ENCODE measurements at regions not wholly inside any gene's neighbourhood (a gene's known extent, or its start where the extent isn't known, plus 50 kb on each side); places are given as distances from the start of the nearest gene placed in this dataset.

DNA sequence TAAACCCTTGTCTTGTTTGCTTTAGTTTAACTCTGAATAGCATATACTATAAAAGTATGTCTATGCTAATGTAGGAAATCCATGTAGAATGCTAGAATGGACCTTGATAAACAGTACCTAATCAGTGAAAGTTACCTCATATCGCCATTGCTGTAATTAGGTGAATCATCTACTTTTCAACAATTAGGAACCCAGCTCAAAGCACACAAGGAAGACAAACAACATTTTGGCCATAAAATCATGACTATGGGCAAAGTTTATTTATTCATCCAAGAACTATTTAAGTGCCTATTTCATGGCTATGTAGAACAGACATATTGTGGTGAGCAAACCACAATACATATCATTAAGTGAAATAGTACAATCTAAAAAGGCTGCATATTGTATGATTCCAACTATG lies 1043.2 kb downstream of the BRINP3 start:
- DNase-seq, result no peak

- DNase-seq, result no peak
These were observed 1042.3 kb downstream of the BRINP3 start for GRCh38 chr1:189435398-189435797.

- DNase-seq, result no peak
These were observed 1038.9 kb downstream of the BRINP3 start for GRCh38 chr1:189438808-189439207.

GRCh38 chr1:189463166-189463565 lies 1014.5 kb downstream of the BRINP3 start:
- DNase-seq, result no peak

GRCh38 chr1:189496768-189497167 lies 980.9 kb downstream of the BRINP3 start:
- no peak for DNase-seq

DNA sequence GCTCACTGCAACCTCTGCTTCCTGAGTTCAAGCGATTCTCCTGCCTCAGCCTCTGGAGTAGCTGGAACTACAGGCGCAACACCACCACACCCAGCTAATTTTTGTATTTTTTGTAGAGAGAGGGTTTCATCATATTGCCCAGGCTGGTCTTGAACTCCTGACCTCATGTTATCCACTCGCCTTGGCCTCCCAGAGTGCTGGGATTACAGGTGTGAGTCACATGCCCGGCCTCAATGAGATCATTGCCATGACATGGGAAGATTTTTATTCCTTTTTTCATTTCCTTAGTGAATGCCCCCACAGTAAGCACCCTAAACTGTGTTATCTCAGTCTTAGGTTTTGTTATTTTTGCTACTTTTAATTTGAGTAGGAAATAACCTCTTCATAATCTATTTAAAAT lies 977.9 kb downstream of the BRINP3 start:
- no peak for DNase-seq

GRCh38 chr1:189500778-189501177 lies 976.9 kb downstream of the BRINP3 start:
- DNase-seq, result no peak

DNA sequence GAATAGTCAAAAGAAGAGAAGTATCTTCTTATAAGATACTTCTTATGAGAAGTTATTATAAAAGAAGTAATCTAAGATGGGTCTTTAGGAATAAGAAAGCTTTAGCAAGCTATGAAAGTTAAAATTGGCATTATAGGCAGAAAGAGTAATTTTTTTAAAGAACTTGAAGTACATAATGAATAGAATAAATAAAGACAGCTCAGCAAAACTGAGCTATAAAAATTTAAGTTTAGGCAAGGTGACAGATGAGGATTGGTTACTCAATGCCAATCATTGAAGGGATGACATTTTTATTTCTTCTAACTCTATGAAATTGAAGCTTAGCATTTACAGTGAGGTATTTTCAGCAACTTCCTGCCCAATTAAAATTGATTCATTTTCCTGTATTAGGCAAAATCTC lies 966.8 kb downstream of the BRINP3 start:
- no peak for DNase-seq

- no peak for DNase-seq
These were observed 964.6 kb downstream of the BRINP3 start for GRCh38 chr1:189513091-189513490.

- no peak for DNase-seq
These were observed 955.2 kb downstream of the BRINP3 start for GRCh38 chr1:189522441-189522840.

DNA sequence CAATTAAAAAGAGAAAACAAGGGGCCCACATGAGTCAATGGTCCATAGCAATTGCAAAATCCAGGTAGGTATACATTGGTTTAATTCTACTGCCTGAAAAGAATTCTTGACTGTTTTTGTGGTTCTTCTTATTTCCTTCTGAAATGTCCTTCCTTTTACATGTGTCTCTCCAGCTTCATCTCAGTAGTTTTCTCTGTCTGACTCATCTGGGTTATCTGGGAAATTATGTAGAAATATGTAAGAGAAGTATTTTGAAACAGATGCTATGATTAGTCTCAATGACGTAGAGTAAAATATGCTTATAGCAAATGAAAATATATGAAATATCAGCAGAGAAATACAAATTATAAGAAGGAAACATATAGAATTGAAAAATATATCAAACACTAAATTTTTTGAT lies 953.2 kb downstream of the BRINP3 start:
- no peak for DNase-seq

DNA sequence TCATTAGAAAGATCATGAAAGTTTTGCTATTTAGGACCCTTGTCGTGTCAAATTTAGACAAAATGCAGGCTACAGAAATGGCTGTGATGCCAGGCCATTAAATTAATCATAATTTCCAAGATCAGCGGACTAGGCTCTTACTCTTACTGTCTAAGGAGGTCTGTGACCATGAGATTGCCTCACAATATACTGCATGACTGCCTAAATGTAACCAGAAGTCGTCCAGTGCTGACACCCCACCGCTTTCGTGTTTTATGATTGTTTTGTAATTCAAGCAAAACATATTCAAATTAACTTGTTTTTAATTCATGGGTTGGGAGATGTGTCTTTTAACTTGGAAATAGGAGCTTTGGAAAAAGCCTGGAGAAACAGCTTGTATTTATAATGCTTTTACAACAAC lies 947.5 kb downstream of the BRINP3 start:
- no peak for DNase-seq

- no peak for DNase-seq
These were observed 939.4 kb downstream of the BRINP3 start for GRCh38 chr1:189538271-189538670.

DNA sequence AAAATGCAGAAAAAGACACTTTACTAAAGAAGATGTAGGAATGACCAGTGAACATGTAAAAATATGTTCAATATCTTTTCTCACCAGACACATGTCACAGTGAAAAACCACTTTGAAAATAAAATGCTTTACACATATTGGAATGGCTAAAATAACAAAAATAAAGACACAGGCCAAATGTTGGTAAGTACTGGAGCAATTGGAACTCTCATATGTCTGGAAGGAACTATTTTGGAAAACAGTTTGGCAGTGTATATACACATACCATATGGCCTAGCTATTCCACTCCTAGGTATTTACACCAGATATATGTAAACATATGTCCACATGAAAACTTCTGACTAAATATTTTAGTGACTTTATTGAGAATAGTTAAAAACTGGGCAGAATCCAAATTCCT lies 927.2 kb downstream of the BRINP3 start:
- DNase-seq, result no peak

GRCh38 chr1:189563784-189564183 lies 913.9 kb downstream of the BRINP3 start:
- DNase-seq, result no peak

- DNase-seq, result no peak
These were observed 909.8 kb downstream of the BRINP3 start for GRCh38 chr1:189567890-189568289.

- no peak for DNase-seq
These were observed 881.5 kb downstream of the BRINP3 start for GRCh38 chr1:189596197-189596596.

GRCh38 chr1:189597083-189597482 lies 880.6 kb downstream of the BRINP3 start:
- DNase-seq, result no peak

GRCh38 chr1:189605226-189605625 lies 872.4 kb downstream of the BRINP3 start:
- no peak for DNase-seq

DNA sequence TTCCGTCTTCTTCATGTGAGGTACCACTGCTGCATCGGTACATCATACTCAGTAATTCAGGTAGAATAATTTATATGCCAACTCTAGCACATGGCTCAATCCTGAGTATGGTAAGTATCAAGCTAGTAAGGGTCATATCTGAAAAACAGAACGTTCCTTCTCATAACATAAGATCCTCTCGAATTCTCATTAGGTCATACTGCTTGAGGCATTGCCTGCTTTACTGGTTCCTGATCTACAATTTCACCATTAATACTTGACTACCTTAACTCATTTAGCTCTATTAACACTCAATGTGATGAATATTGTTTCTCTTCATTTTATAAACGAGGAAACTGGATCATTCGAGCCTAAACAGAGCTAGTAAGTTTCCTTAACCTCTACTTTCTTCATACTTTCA lies 871.6 kb downstream of the BRINP3 start:
- no peak for DNase-seq

DNA sequence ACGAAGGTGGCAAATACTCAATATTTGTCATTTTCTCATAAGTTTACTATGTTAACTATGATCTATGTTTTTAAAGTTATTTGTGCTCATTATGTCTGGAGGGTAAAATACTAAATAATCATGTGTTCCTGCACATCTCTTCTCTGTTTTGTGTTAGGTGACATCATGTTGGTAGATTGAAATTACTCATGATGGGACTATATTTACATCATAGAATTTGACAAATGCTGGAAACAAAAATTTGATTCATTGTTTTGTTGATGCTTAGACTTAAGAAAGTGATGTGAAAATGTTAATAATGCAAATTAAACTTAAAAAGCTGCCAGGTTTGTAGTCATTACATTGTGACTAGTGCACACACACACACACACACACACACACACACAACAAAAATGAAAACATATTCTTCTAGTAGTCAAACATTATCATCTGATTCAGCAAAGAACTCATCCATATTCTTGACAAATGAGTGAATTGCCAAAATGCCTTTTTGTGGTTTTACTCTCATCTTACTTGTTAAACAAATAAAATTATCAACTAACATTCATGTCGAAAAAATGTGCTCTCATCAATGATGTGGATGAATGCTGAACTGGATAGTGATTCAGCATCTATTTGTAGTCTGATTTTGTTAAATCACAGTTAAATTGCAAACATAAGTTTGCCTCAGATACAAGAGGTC lies 870.7 kb downstream of the BRINP3 start:
- no peak for DNase-seq

GRCh38 chr1:189607477-189608096 lies 870.1 kb downstream of the BRINP3 start:
- DNase-seq, result no peak

DNA sequence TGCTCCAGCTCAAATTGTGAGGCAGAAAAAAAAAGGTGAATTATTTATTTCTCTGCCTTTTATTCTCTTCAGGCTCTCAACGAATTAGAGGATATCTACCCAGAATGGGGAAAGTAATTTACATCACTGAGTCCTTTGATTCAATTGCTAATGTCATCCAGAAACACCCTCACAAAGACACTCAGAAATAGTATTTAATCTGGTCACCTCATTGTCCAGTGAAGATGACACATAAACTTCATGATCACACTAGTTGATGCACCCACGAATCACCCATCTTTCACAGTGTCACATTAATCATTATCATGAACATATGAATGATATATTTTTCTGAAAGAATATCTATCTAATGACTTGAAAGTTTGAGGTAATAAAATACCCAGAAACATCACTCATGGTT lies 868.5 kb downstream of the BRINP3 start:
- DNase-seq, result no peak

GRCh38 chr1:189616893-189617292 lies 860.8 kb downstream of the BRINP3 start:
- DNase-seq, result no peak

All from AML-193 (cell line).